GM21717 (cell line): ENCODE measurements at regions not wholly inside any gene's neighbourhood (a gene's known extent, or its start where the extent isn't known, plus 50 kb on each side); places are given as distances from the start of the nearest gene placed in this dataset.
"Not testable (repeated sequence)": the region's sequence is repeated elsewhere in the genome, so short reads cannot be mapped to it uniquely, and the experiment has no call there.

ENCODE experiments used
- ATAC-seq: cut with Tn5 transposase; IDR thresholded peaks from one replicate; pipeline ENCODE4 v1.9.1; 2021; ENCODE audit warnings: mild to moderate bottlenecking, moderate library complexity; ENCODE audit not compliant: unreplicated experiment

GRCh38 chr4:186845137-186845842 lies 121.6 kb upstream of the FAT1 start:
- no peak for ATAC-seq

GRCh38 chr4:186846426-186846825 lies 122.8 kb upstream of the FAT1 start:
- ATAC-seq: no peak

DNA sequence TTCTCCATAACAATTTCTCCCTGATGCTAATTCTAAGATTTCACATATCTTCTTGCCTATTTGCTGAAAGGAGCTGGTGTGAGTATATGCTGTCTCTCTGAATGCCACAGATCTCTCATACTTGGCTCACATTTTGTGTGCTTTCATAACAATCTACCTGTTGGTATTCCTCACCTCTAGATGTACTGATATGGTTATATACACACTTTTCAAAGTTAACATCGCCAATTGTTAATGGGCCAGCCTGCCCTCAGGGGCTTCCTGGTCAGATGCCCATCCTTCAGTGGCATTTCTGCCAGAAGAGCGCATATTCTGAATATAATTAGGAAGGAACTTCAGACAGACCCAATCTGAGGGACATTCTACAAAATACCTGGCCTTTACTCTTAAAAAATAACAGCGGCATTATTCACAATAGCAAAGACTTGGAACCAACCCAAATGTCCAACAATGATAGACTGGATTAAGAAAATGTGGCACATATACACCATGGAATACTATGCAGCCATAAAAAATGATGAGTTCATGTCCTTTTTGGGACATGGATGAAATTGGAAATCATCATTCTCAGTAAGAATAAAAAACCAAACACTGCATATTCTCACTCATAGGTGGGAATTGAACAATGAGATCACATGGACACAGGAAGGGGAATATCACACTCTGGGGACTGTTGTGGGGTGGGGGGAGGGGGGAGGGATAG lies 123.9 kb upstream of the FAT1 start:
- not testable (repeated sequence) for ATAC-seq

DNA sequence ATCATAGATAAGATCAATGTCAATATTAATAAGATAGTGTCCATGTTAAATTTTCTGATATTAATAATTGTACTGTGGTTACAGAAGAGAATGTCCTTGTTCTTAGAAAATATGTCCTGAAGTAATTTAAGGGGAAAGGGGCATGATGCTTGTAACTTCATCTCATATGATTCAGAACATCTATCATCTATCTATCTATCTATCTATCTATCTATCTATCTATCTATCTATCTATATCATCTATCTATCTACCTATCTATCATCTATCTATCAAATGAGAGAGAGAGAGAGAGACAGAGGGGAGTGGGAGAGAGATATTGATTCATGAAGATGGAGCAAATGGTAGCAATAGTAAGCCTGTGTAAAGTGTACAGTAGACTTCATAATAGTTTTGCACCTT lies 124.8 kb upstream of the FAT1 start:
- no peak for ATAC-seq

- ATAC-seq: no peak
Observed at GRCh38 chr4:186851291-186852072, 127.8 kb upstream of the FAT1 start.

DNA sequence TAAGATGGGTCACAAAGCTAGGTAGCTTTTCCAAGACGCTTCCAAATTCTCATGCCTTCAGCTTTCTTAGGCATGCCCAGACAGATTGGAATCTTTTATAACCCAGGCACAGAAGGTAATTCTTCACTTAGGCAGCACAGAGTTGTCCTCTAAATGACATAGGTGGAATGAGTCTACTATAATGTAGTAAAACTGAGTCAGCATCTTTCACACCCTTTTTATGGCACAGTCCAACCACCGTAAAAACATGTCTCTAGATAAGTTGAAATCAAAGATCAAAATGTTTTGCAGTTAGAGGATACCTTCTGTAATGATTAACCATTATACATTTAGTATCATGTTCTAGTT lies 128.4 kb upstream of the FAT1 start:
- no peak for ATAC-seq

GRCh38 chr4:186852964-186853391 lies 129.3 kb upstream of the FAT1 start:
- peak; percentile 59 for ATAC-seq

GRCh38 chr4:186854256-186854655 lies 130.6 kb upstream of the FAT1 start:
- no peak for ATAC-seq

- ATAC-seq: no peak
Observed at GRCh38 chr4:186855111-186855510, 131.5 kb upstream of the FAT1 start.

GRCh38 chr4:186857793-186858192 lies 134.1 kb upstream of the FAT1 start:
- ATAC-seq: no peak

DNA sequence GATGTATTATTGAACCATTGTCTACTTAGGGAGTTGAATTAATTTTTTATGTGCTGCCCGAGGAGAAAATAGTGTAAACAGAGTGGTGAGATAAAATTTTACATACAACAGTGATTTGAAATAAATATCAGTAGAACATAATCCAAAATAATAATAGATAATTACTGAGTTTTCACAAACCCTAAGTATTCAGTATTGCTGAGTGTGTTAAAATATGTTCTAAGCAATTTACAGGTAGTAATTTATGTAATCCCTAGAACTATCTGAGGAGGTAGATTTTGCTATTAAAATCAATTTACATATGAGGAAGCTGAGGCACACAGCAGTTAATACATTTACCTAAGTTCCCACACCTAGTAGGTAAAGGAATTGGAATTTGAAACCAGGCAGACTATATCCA lies 134.7 kb upstream of the FAT1 start:
- no peak for ATAC-seq

DNA sequence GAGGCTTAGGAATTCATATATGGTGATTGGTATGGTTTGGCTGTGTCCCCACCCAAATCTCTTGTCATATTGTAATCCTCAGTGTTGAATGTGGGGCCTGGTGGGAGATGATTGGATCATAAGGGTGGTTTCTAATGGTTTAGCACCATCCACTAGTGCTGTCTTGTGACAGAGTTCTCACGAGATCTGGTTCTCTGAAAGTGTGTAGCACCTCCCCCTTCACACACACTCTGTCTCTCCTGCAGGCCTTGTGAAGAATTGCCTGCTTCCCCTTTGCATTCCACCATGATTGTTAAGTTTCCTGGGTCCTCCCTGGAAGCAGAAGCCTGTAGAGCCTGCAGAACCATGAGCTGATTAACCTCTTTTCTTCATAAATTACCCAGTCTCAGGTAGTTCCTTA lies 135.8 kb upstream of the FAT1 start:
- no peak for ATAC-seq

- ATAC-seq: no peak
Observed at GRCh38 chr4:186861317-186861716, 137.7 kb upstream of the FAT1 start.

DNA sequence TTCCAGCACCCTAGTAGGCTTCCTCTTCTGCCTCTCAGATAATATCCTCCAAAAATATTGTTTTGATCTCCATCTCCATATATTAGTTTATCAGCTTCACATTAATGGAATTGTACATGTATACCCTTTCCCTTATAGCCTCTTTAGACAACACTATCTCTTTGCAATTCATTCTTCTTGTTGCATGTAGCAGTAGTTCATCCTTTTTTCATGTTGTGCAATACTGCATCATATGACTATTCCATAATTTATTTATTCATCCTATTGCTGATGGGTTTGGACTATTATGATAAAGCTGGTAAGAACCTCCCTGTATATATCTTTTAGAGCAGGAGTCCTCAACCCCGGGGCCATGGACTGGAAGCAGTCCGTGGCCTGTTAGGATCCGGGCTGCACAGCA lies 148.2 kb upstream of the FAT1 start:
- ATAC-seq: no peak

DNA sequence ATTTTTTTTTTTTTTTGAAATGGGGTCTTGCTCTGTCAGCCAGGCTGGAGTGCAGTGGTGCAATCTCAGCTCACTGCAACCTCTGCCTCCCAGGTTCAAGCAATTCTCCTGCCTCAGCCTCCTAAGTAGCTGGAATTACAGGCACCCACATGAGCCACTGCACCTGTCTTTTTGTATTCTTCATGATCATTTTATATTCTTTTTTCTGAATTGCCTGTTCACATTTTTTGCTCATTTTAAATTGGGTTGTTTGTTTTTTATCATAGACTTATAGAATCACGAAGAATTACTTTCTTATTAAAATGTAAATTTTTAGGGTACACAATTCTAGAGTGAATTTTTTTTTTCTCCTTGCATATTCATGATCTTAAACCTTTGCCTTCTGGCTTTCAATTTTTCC lies 149.4 kb upstream of the FAT1 start:
- ATAC-seq: not testable (repeated sequence)

- ATAC-seq: no peak
Observed at GRCh38 chr4:186875476-186875875, 151.8 kb upstream of the FAT1 start.

DNA sequence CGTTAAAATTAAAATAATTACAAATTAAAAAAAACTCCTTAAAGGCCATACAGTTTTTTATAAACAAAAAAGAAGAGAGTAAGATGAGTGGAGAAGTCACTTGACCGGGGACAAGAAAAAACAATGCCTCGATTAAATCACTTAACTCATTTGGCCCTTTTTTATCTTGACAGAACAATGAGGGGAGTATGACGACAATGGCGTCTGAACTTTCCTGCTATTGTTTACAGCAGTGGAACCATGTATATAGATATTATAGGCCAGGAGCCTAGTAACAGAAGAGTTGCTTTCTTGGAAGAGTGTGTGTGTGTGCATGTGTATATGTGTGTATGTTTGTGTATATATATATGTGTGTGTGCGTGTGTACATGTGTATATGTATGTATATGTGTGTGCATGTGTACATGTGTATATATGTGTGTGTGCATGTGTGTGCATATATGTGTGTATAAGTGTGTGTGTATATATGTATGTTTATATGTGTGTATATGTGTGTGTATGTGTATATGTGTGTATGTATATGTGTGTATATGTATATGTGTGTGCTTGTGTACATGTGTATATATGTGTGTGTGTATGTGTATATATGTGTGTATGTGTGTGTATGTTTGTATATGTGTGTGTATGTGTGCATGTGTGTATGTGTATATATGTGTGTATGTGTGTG lies 153.4 kb upstream of the FAT1 start:
- no peak for ATAC-seq

DNA sequence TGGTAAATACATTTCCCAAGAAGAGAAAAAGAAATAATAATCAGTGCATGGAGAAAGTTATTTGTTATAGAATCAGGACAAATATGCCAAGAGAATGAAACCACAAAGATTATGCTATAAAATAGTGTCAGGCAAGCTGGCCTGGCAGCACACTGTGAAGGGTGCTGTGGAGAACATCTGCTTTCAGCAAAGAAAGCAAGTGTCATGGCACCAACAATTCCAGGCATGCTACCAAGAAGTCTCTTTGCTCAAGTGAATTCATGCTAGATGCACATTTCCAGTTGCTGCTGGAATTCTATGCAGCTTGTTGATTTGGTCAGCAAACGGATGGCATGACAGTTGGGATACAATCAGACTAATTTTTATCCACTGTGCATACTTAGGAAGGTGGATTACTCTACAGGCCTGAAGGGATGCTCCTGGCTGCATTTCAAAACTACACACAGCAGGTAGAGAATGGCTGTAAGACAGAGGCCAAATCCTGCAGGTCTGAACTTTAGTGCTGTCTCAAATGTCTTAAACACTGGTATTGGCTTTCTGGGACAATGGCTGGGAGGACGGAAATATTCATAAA lies 154.6 kb upstream of the FAT1 start:
- ATAC-seq: no peak

- no peak for ATAC-seq
Observed at GRCh38 chr4:186881521-186882220, 158.0 kb upstream of the FAT1 start.

DNA sequence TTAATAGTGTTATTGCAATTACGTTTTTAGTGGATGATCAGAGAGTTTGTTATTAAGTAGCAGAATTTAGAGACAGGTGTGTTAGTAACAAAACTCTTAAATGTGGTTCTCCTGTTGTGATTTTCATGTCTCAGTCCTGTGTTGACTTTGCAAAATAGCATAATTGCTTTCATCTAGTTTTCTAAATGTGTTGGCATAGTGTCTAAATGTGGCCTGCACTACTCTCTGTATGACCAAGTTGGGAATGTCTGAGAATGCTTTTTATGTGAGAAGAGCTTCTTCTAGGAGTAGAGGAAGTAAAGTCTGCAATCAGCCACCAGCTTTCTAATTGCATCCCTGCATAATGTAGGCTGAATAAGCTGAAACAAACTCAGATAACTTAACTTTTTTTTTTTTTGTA lies 158.6 kb upstream of the FAT1 start:
- ATAC-seq: no peak
